Mucosa of stomach (tissue), 1 donor: ENCODE measurements at regions not wholly inside any gene's neighbourhood (a gene's known extent, or its start where the extent isn't known, plus 50 kb on each side); places are given as distances from the start of the nearest gene placed in this dataset.

ENCODE experiments used
- H3K27me3 ChIP-seq: one replicate; pipeline ENCODE4 v1.7.0; 2013; ENCODE audit warnings: mild to moderate bottlenecking, low read length; ENCODE audit not compliant: control insufficient read depth, insufficient read depth
- H3K36me3 ChIP-seq: one replicate; pipeline ENCODE4 v1.7.0; 2013; ENCODE audit warnings: low read length; ENCODE audit not compliant: control insufficient read depth, insufficient read depth
- H3K4me1 ChIP-seq: one replicate; pipeline ENCODE4 v1.7.0; 2013; ENCODE audit warnings: mild to moderate bottlenecking, low read length; ENCODE audit not compliant: control insufficient read depth, insufficient read depth
- H3K4me3 ChIP-seq: one replicate; pipeline ENCODE4 v1.7.0; 2013; ENCODE audit warnings: low read length
- H3K9ac ChIP-seq: one replicate; pipeline ENCODE4 v1.7.0; 2013; ENCODE audit warnings: mild to moderate bottlenecking, low read length, moderate library complexity
- H3K9me3 ChIP-seq: one replicate; pipeline ENCODE4 v1.7.0; 2013; ENCODE audit warnings: mild to moderate bottlenecking, low read length, moderate library complexity; ENCODE audit not compliant: control insufficient read depth
- donor health status: Pancreatic carcinoma.

GRCh38 chr3:46127503-46127902 is 80.6 kb downstream of the CCR1 start:
- H3K4me1 ChIP-seq: no peaks in the 10 kb centered on the region
- H3K4me3 ChIP-seq: no peak overlapping the region
- no peaks in the 10 kb centered on the region for H3K9me3 ChIP-seq
- no peaks in the 10 kb centered on the region for H3K27me3 ChIP-seq
- H3K9ac ChIP-seq: no peak overlapping the region
- H3K36me3 ChIP-seq: no peaks in the 10 kb centered on the region

DNA sequence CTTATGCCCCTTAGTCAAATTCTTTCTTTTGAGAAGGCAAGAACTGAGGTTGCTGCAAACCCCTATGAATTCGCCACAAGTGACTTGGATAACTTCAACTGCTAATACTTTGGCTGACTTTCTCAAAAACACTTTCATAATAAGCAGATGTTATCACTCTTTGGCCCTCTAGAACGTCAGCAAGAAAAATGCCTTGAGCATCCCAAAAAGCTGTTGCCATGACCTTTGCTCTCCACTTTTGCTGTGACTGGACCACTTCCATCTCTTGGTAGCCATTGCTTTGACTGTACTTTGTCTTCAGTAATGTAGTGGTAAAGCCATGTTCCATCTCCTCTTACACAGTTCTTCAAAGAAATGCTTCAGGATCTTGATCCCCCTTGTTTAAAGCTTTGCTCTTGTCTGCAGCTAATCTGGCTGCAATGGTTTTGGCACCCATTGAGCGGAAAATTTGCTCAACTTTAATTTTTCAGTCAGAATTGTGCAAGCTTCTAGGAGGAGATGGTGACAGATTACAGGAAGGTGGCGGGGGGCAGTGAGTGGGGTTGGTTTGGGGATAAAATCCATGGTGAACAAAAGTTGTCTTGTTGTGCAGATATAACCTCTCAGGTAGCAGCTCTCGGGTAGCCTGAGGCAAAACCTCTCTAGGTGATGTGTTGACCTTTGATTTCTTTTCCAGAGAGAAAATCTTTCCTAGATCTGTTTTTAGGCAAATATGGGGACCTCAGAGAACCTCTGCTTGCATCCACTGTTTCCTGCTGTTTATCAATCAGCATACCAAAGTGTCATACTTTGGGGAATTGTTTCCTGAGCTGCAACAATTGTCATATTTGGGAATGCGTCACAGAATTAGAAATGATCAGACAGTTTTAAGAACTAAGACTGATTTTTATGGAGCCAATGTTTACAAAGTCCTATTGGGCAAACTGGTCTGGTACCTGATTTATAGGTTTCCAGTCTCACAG is 83.6 kb downstream of the CCR1 start:
- Histone ChIP-seq H3K27me3 (no peaks in the 10 kb centered on the region), H3K4me1 (no peaks in the 10 kb centered on the region), H3K9ac (no peak overlapping the region), H3K9me3 (no peaks in the 10 kb centered on the region), H3K36me3 (no peaks in the 10 kb centered on the region), H3K4me3 (no peak overlapping the region)

DNA sequence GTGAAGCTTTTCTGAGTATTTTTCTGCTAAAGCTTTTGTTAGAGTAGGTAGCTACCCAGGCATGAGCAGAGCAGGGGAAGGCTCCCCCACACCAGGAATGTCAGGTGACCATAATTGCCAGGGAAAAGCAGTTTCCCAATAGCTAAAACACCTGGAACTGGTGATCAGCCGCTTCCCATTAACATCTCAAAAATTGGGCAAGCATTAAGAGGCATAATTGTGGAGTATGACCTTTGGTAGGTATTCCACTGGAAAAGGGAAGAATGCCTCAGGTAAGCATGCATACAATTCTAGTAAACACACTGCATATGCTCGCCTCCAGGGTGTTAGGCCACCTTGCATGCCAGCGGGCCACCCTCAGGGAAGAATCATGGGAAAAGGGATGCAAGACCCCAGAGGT is 84.5 kb downstream of the CCR1 start:
- H3K36me3 ChIP-seq: no peaks in the 10 kb centered on the region
- H3K9me3 ChIP-seq: no peaks in the 10 kb centered on the region
- no peak overlapping the region for H3K4me3 ChIP-seq
- H3K4me1 ChIP-seq: no peaks in the 10 kb centered on the region
- no peak overlapping the region for H3K9ac ChIP-seq
- H3K27me3 ChIP-seq: no peaks in the 10 kb centered on the region

DNA sequence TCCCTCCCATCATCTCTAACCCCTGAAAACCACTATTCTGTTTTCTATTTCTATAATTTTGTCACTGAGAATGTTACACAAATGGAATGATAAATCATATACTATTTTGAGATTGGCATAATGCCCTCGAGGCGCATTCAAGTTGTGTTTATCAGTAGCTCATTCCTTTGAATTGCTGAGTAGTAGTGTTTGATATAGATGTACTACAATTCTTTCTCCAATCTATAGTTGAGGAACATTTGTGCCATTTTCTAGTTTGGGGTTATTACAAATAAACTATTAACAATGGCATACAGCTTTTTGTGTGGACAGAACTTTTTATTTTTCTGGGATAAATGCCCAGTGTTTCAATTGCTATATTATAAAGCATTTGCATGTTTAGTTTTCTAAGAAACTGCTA is 86.0 kb downstream of the CCR1 start:
- Histone ChIP-seq H3K36me3 (no peaks in the 10 kb centered on the region), H3K4me3 (no peak overlapping the region), H3K4me1 (no peaks in the 10 kb centered on the region), H3K27me3 (no peaks in the 10 kb centered on the region), H3K9ac (no peak overlapping the region), H3K9me3 (no peaks in the 10 kb centered on the region)

DNA sequence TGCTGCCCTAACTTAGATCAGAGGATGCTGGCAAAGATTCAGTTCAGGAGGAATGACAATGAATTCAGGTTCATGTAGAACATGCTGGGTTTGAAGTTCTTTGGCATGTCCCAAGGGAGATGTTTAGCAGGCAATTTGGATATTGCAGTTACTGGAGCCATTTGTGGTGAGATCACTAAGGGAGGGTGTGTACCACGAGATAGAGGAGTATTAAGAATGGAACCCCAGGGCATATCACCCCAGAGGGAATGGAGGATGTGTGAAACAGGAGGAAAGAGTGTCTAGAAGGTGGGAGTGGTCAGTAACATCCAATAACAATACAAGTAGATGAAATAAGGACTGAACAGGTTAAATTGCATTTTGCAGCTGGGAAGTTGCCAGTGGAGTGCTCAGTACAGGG is 87.1 kb downstream of the CCR1 start:
- H3K4me3 ChIP-seq: no peak overlapping the region
- no peak overlapping the region for H3K9ac ChIP-seq
- no peaks in the 10 kb centered on the region for H3K9me3 ChIP-seq
- no peaks in the 10 kb centered on the region for H3K4me1 ChIP-seq
- H3K27me3 ChIP-seq: no peaks in the 10 kb centered on the region
- no peaks in the 10 kb centered on the region for H3K36me3 ChIP-seq

GRCh38 chr3:46119709-46120498 is 88.2 kb downstream of the CCR1 start:
- H3K36me3 ChIP-seq: no peaks in the 10 kb centered on the region
- no peaks in the 10 kb centered on the region for H3K4me1 ChIP-seq
- H3K27me3 ChIP-seq: no peaks in the 10 kb centered on the region
- H3K4me3 ChIP-seq: no peak overlapping the region
- H3K9ac ChIP-seq: no peak overlapping the region
- no peaks in the 10 kb centered on the region for H3K9me3 ChIP-seq

DNA sequence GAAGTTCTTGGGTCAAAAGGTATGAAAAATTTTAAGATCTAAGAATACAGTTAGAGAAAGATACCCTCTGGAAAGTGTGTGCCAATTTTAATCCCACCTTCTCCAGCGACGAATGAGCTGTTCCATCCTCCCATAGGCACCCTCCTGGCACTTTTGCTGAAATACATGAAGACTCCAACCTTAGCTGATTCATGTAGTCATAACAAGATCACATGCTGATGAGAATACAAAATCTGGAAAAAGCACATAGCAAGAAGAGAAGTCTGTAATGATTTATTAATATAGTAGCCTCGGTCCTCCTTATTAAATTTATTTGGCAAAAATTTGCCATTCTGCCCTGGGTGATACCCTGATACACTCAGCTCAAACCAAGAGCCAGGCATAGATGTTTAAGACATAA is 88.9 kb downstream of the CCR1 start:
- no peak overlapping the region for H3K9ac ChIP-seq
- no peaks in the 10 kb centered on the region for H3K9me3 ChIP-seq
- no peaks in the 10 kb centered on the region for H3K36me3 ChIP-seq
- no peaks in the 10 kb centered on the region for H3K4me1 ChIP-seq
- no peak overlapping the region for H3K4me3 ChIP-seq
- no peaks in the 10 kb centered on the region for H3K27me3 ChIP-seq

- no peaks in the 10 kb centered on the region for H3K9me3 ChIP-seq
- no peaks in the 10 kb centered on the region for H3K36me3 ChIP-seq
- H3K4me3 ChIP-seq: no peak overlapping the region
- no peak overlapping the region for H3K9ac ChIP-seq
- no peaks in the 10 kb centered on the region for H3K4me1 ChIP-seq
- H3K27me3 ChIP-seq: no peaks in the 10 kb centered on the region
Measured at GRCh38 chr3:46116996-46117395, 89.7 kb upstream of the XCR1 start.

- H3K4me3 ChIP-seq: no peak overlapping the region
- H3K9me3 ChIP-seq: no peaks in the 10 kb centered on the region
- H3K4me1 ChIP-seq: no peaks in the 10 kb centered on the region
- H3K9ac ChIP-seq: no peak overlapping the region
- H3K27me3 ChIP-seq: no peaks in the 10 kb centered on the region
- H3K36me3 ChIP-seq: no peaks in the 10 kb centered on the region
Measured at GRCh38 chr3:46114323-46114988, 87.2 kb upstream of the XCR1 start.

- H3K27me3 ChIP-seq: no peaks in the 10 kb centered on the region
- H3K9ac ChIP-seq: no peak overlapping the region
- H3K9me3 ChIP-seq: no peaks in the 10 kb centered on the region
- H3K4me3 ChIP-seq: no peak overlapping the region
- peaks cover 4% of the 10 kb centered on the region for H3K4me1 ChIP-seq
- no peaks in the 10 kb centered on the region for H3K36me3 ChIP-seq
Measured at GRCh38 chr3:46113608-46114007, 86.3 kb upstream of the XCR1 start.

GRCh38 chr3:46112984-46113383 is 85.7 kb upstream of the XCR1 start:
- Histone ChIP-seq H3K4me1 (peaks cover 4% of the 10 kb centered on the region), H3K27me3 (no peaks in the 10 kb centered on the region)

GRCh38 chr3:46112296-46112695 is 85.0 kb upstream of the XCR1 start:
- H3K9me3 ChIP-seq: no peaks in the 10 kb centered on the region
- H3K4me3 ChIP-seq: no peak overlapping the region
- no peaks in the 10 kb centered on the region for H3K36me3 ChIP-seq
- no peaks in the 10 kb centered on the region for H3K27me3 ChIP-seq
- no peak overlapping the region for H3K9ac ChIP-seq
- H3K4me1 ChIP-seq: peaks cover 4% of the 10 kb centered on the region

More at GRCh38 chr3:46112984-46113383, 85.7 kb upstream of the XCR1 start:
- no peaks in the 10 kb centered on the region for H3K36me3 ChIP-seq
- no peak overlapping the region for H3K4me3 ChIP-seq
- H3K9me3 ChIP-seq: no peaks in the 10 kb centered on the region
- no peak overlapping the region for H3K9ac ChIP-seq
